CD4-positive, alpha-beta T cell treated with Interleukin-17A for 1 hour (primary cell): ENCODE measurements at regions not wholly inside any gene's neighbourhood (a gene's known extent, or its start where the extent isn't known, plus 50 kb on each side); places are given as distances from the start of the nearest gene placed in this dataset.

ENCODE experiments used
- DNase-seq: peaks from one replicate; pipeline ENCODE4 v3.0.0-alpha.2; 2020

- no peak for DNase-seq
These were observed 70.0 kb upstream of the ATL2 start for GRCh38 chr2:38446906-38447561.

- no peak for DNase-seq
These were observed 69.3 kb upstream of the ATL2 start for GRCh38 chr2:38446418-38446817.

DNA sequence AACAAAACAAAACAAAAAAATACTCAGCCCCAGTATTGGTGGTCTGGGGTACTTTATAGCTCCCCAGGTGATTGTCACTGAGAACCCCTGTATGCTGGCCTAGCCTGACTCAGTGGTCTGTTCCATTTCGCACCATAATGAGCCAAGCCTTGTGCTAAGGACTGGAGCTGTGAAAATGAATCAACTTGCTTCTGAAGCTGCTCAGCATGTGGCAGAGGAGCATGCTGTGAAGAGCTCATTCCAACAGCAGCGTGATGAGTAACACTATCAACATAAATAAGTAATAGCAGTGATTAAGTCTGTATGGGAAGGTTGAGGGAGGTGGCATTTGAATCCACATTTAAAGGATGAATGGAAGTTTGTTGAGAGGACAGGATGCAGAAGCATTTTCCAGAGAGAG lies 67.2 kb upstream of the ATL2 start:
- DNase-seq: no peak

GRCh38 chr2:38442643-38443541 lies 65.8 kb upstream of the ATL2 start:
- DNase-seq: no peak

DNA sequence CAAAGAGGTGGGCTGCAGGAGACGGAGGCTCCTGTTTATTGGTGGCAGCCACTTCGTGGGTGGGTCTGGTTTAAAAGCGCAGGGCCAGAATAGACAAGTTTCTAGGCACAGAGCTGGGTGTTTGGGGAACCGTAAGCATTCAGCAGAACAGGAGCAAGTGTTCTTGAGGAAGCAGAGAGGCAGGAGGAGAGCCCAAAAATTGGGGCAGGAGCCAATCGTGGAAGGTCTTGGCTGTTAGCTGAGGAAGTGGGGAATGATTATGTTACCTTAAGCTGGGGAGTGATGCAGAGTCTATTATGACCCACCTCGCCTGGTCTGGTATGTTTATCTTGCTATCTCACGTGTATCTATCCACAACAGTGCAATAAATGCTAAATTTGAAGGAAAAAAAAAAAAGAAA lies 64.3 kb upstream of the ATL2 start:
- no peak for DNase-seq

- no peak for DNase-seq
These were observed 63.6 kb upstream of the ATL2 start for GRCh38 chr2:38440655-38441054.

- DNase-seq: no peak
These were observed 62.8 kb upstream of the ATL2 start for GRCh38 chr2:38439863-38440262.

GRCh38 chr2:38438883-38439612 lies 62.0 kb upstream of the ATL2 start:
- no peak for DNase-seq

DNA sequence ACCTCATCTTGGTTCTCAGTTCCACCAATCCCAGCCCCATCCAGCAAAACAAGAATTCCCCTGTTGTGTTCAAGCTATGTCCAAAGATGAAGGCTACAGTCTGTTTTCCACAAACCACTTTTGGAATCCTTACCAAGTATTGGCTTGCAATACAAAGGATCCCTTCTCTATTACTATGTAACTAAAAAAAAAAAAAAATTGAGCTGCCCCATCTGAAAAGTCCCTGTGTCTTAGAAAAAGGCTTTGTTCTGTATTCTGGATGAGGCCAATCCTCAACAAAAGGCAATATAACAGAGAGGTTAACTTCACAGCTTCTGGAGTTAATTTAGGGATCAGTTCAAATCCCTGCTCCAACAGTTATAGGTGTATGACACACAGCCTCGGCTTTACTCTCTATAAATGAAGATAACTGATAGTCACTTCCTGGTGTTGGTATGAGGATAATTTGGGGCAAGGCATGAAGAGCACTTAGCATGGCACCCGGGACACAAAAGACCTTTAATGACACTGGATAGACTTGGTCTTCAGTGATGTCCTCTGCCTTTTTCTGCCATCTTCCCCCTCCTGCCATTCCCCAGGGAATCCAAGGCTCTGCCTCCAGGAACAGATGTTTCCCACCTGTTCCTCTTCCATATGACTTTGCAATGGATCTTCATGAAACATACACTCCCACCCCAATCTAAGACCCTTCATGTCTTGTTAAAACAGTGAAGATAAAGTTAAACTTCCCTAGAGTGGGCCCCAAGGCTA lies 61.2 kb upstream of the ATL2 start:
- DNase-seq: no peak

- DNase-seq: no peak
These were observed 59.2 kb upstream of the ATL2 start for GRCh38 chr2:38436227-38436664.

DNA sequence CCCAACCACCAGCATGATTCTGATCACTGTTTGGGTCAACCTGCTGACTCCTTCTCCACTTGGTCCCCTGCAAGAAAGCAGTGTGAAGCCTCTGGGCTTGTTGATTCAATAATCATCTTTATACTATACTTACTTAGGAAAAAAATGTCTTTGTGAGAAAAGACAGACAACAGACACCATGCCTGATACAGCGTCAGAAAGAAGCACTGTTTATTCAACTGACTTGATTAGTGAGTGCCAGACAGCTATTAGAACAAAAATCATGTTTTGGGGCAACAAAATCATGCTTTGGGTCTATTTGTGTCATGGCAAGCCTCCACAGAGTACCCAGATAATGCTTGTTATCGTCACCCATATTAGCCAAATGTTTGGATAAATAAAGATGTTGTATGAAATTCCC lies 58.7 kb upstream of the ATL2 start:
- no peak for DNase-seq

- DNase-seq: no peak
These were observed 57.5 kb upstream of the ATL2 start for GRCh38 chr2:38434595-38434994.

- DNase-seq: no peak
These were observed 56.5 kb upstream of the ATL2 start for GRCh38 chr2:38433607-38433975.

GRCh38 chr2:38432820-38433606 lies 55.9 kb upstream of the ATL2 start:
- no peak for DNase-seq

DNA sequence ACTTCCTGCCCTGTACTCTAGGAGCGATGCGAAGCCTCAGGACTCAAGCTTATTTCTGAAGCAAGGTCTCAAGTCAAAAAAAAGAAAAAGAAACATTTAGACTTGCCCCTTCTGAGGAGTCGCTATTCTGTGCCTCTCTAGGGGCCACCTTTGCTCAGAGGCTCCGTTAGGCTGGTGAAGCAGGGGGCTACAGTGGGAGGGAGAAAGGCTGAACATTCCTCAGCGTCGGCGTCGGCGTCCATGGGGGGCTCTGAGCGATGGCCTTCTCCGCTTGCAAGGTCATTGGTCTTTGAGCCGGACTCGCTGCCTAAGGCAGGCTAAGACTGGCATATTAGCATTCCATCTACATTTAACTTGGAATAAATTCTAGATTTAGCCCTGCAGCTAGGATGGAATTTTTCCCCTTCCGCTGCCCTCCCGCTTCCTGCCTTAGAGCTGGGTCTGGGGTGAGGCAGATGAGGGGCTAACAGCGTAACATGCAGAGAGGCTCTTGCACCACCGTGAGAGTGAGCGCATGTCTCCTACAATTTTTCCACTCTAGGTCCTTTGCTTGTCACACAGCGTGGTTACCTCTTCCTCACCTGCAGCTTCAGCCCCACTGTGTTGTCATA lies 53.6 kb upstream of the ATL2 start:
- DNase-seq: no peak

DNA sequence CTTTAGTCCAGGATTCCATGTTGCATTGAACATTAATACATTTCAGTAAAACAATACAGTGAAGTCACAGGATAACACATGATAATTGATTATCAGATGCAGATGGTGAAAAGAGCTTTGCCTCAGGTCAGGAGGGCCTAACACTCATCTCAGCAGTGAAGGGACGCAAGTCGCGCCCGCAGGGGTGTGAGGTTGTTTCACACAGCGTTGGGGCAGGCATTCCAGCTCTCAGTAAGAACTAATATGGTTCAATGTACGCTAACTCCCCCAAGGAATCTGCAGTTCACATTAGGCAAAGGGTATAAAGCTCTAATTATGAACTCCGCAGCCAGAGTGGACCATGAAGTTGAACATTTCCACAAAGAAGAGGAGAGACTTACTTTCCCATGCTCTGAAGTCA lies 53.1 kb upstream of the ATL2 start:
- no peak for DNase-seq

DNA sequence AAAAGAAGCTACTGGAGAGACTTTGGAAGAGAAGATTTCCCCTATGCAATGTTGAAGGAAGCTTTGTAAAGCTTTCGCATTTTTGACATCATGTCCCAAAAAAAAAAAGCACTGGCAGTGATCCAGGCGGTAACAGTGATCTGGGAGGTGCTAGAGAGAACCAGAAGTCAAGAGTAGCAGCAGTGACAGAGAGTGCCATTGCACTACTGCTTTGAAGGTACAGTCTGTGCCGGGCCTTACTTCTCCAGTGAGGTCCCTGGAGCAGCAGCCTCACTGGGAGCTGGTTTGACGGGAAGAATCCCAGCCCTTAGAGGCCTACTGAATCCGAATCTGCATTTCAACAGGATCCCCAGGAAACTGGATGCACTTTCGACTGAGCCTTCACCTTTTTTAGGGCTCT lies 50.9 kb upstream of the ATL2 start:
- DNase-seq: no peak

- DNase-seq: no peak
These were observed 50.0 kb upstream of the ATL2 start for GRCh38 chr2:38427054-38427453.
